GM12873 (cell line): ENCODE measurements at regions not wholly inside any gene's neighbourhood (a gene's known extent, or its start where the extent isn't known, plus 50 kb on each side); places are given as distances from the start of the nearest gene placed in this dataset.

ENCODE experiments used
- TF ChIP-seq, protein P1 (sequence below): IDR thresholded peaks from 2 replicates; pipeline ENCODE4 v1.5.1; 2012; ENCODE audit warnings: low read depth, mild to moderate bottlenecking, moderate library complexity, low read length, control low read depth; ENCODE audit not compliant: insufficient read depth; ENCODE audit errors: missing control alignments

DNA sequence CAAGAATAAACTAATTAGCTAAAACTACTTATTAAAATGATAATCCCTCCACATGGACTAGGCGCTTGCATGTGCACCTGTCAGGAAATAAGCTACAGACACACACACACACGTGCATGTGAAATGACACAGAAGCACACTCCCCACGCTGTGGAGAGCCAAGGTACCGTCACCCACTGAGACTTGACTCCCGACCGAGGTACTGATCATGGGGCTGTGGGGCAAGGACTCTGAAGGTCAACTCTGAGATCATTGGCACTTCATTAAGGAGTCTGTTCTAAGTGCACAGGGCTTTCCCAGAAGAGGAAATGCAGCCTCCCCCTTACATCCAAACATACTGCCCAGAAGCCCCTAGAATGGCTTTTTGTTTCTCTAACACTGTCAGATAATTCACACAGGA, 264.4 kb upstream of the WWC1 start:
- TF ChIP-seq, protein P1, sequence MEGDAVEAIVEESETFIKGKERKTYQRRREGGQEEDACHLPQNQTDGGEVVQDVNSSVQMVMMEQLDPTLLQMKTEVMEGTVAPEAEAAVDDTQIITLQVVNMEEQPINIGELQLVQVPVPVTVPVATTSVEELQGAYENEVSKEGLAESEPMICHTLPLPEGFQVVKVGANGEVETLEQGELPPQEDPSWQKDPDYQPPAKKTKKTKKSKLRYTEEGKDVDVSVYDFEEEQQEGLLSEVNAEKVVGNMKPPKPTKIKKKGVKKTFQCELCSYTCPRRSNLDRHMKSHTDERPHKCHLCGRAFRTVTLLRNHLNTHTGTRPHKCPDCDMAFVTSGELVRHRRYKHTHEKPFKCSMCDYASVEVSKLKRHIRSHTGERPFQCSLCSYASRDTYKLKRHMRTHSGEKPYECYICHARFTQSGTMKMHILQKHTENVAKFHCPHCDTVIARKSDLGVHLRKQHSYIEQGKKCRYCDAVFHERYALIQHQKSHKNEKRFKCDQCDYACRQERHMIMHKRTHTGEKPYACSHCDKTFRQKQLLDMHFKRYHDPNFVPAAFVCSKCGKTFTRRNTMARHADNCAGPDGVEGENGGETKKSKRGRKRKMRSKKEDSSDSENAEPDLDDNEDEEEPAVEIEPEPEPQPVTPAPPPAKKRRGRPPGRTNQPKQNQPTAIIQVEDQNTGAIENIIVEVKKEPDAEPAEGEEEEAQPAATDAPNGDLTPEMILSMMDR: no peak

GRCh38 chr5:168030912-168031311, 260.5 kb upstream of the WWC1 start:
- TF ChIP-seq, protein P1: no peak

- TF ChIP-seq, protein P1: no peak
Observed at GRCh38 chr5:168031614-168032013, 259.8 kb upstream of the WWC1 start.

GRCh38 chr5:168039039-168039438, 252.4 kb upstream of the WWC1 start:
- TF ChIP-seq, protein P1: no peak

GRCh38 chr5:168039566-168040248, 251.7 kb upstream of the WWC1 start:
- TF ChIP-seq, protein P1: no peak

DNA sequence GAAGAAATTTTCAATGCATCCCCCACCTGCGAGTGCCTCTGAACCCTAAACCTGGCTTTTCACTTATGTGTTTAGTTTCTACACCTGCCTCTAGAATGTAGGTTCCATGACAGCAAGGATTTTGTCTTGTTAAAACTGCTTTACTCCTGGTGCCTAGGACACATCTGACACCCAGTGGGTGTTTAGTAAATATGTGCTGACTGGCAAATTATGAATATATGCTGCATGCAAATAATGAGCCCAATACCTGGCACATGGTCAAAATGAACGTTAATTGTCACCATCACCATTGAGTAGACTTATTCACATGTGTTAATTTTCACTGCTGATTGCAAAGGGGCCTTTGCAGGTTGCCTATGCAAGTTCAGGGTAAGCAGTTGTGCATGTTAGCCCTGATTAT, 249.9 kb upstream of the WWC1 start:
- TF ChIP-seq, protein P1: no peak

- TF ChIP-seq, protein P1: no peak
Observed at GRCh38 chr5:168042284-168043068, 249.0 kb upstream of the WWC1 start.
